ENCODE measurements at regions not wholly inside any gene's neighbourhood (a gene's known extent, or its start where the extent isn't known, plus 50 kb on each side); places are given as distances from the start of the nearest gene placed in this dataset.

GRCh38 chr6:113491376-113491775 is 365.8 kb upstream of the MARCKS start:
- TF ChIP-seq CTCF (IDR thresholded peaks at IDR 0.05) (no peak), POLR2A (IDR thresholded peaks at IDR 0.05) (no peak)

Measured in esophagus squamous epithelium (tissue), 4 donors.